ENCODE measurements at regions not wholly inside any gene's neighbourhood (a gene's known extent, or its start where the extent isn't known, plus 50 kb on each side); places are given as distances from the start of the nearest gene placed in this dataset.

DNA sequence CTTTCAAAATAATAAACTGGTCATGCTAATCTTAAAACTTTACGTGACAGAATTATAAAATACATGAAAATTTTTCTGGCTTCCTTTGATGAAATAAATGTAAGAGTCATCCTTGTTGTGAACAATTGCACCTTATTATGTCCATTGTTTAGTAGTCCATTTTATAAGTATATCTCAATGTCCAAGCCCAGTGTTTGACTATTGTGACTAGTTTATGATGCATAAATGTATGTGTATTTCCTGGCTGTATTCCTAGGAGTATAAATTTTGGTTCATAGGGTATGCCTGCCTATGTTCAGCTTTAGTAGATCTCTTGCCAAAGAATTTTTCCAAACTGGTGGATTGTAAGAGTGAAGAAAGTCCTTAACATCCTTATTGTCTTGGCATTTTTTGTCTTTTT is 2895.5 kb upstream of the PCDH20 start:
- WGBS, 2 experiments (ENCODE audit: extremely low coverage in 2 of 2, insufficient read length in 1 of 2), result no CpG with 5 or more reads among the region's 1 CpG
- Histone ChIP-seq H3K23ac (ENCODE audit: low read depth, low read length) (no peak overlapping the region), H2BK120ac (ENCODE audit: low read depth, low read length) (no peak overlapping the region), H3K27ac (ENCODE audit: insufficient read depth, low read length) (no peak overlapping the region), H3K9me1 (ENCODE audit: insufficient read depth, low read length) (no peaks in the 10 kb centered on the region), H3K4me3 (ENCODE audit: insufficient read depth, low read depth, low read length) (no peak overlapping the region), H2AFZ (replicated peaks; ENCODE audit: low read length, poor library complexity) (no peak overlapping the region), H3K4me2 (ENCODE audit: low read depth, low read length) (no peak overlapping the region), H3K4ac (ENCODE audit: low read depth, low read length) (no peak overlapping the region), H2BK5ac (ENCODE audit: low read depth, low read length, poor library complexity, severe bottlenecking) (no peak overlapping the region), H3K79me1 (ENCODE audit: low read depth in 1 of 2, low read length in 2 of 2) (no peaks in the 10 kb centered on the region), H3K56ac (ENCODE audit: extremely low read depth, insufficient read depth, low read length) (no peak overlapping the region), H3K27me3 (ENCODE audit: control insufficient read depth, insufficient read depth, low read length) (no peaks in the 10 kb centered on the region), H2AK5ac (ENCODE audit: low read depth, low read length) (no peak overlapping the region), H4K20me1 (ENCODE audit: insufficient read depth, low read length) (no peaks in the 10 kb centered on the region), H3K18ac (ENCODE audit: low read depth, low read length) (no peak overlapping the region), H4K8ac (ENCODE audit: low read depth in 2 of 2, low read length in 2 of 2) (no peak overlapping the region), H3K9ac (ENCODE audit: low read depth, low read length) (no peak overlapping the region), H4K91ac (ENCODE audit: insufficient read depth, low read depth, low read length) (no peak overlapping the region), H2BK20ac (ENCODE audit: low read depth, low read length) (no peak overlapping the region), H3K36me3 (ENCODE audit: control insufficient read depth, insufficient read depth, low read length) (no peaks in the 10 kb centered on the region), H2AK9ac (replicated peaks; ENCODE audit: low read depth, low read length, poor library complexity) (no peak overlapping the region), H3K14ac (replicated peaks; ENCODE audit: low read depth, low read length) (no peak overlapping the region), H3K9me3 (ENCODE audit: control insufficient read depth, insufficient read depth, low read length) (no peaks in the 10 kb centered on the region), H2BK15ac (ENCODE audit: low read depth, low read length) (no peak overlapping the region), H4K5ac (ENCODE audit: low read depth, low read length) (no peak overlapping the region), H3K4me1 (ENCODE audit: control insufficient read depth, insufficient read depth, low read length) (no peaks in the 10 kb centered on the region)
- no peak for ATAC-seq (ENCODE audit: low read depth)
- dilution Hi-C loops (cut with HindIII; ENCODE audit: low sequenced_read_pairs, unreplicated experiment), result no loop called here
- no TSS peak for BruUV-seq (replicated peaks)
- ChIA-PET CTCF (no interaction called here), POLR2A (ENCODE audit: unreplicated experiment) (no interaction called here)
- in situ Hi-C loops (cut with MboI; ENCODE audit: low sequenced_read_pairs), result no loop called here
- intact Hi-C loops (cut with micrococcal nuclease), result no loop called here
- no peak for DNase-seq
- TF ChIP-seq MXI1 (IDR thresholded peaks at IDR 0.05; ENCODE audit: borderline replicate concordance, low read depth, low read length) (no peak), NFE2L2 (IDR thresholded peaks at IDR 0.05; ENCODE audit: low read depth, low read length) (no peak), MAFK (IDR thresholded peaks at IDR 0.05; ENCODE audit: low read depth, low read length) (no peak), FOS (IDR thresholded peaks at IDR 0.05; ENCODE audit: low read depth, low read length) (no peak), USF2 (IDR thresholded peaks at IDR 0.05; ENCODE audit: low read depth, low read length) (no peak), POLR2A (IDR thresholded peaks at IDR 0.05; ENCODE audit: low read depth, low read length) (no peak), RCOR1 (IDR thresholded peaks at IDR 0.05; ENCODE audit: insufficient replicate concordance, low read length) (no peak), CEBPB (IDR thresholded peaks at IDR 0.05; ENCODE audit: low read depth, low read length) (no peak), RFX5 (IDR thresholded peaks at IDR 0.05; ENCODE audit: low read depth, low read length) (no peak), MAZ (IDR thresholded peaks at IDR 0.05; ENCODE audit: borderline replicate concordance, low read depth, low read length) (no peak), SMC3 (IDR thresholded peaks at IDR 0.05; ENCODE audit: low read depth, low read length) (no peak), CHD1 (IDR thresholded peaks at IDR 0.05; ENCODE audit: low read depth, low read length) (no peak), BHLHE40 (IDR thresholded peaks at IDR 0.05; ENCODE audit: low read depth, low read length) (no peak)
- TF ChIP-seq, protein P1, sequence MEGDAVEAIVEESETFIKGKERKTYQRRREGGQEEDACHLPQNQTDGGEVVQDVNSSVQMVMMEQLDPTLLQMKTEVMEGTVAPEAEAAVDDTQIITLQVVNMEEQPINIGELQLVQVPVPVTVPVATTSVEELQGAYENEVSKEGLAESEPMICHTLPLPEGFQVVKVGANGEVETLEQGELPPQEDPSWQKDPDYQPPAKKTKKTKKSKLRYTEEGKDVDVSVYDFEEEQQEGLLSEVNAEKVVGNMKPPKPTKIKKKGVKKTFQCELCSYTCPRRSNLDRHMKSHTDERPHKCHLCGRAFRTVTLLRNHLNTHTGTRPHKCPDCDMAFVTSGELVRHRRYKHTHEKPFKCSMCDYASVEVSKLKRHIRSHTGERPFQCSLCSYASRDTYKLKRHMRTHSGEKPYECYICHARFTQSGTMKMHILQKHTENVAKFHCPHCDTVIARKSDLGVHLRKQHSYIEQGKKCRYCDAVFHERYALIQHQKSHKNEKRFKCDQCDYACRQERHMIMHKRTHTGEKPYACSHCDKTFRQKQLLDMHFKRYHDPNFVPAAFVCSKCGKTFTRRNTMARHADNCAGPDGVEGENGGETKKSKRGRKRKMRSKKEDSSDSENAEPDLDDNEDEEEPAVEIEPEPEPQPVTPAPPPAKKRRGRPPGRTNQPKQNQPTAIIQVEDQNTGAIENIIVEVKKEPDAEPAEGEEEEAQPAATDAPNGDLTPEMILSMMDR (conservative IDR thresholded peaks at IDR 0.05; ENCODE audit: low read depth, low read length), result no peak
